ENCODE measurements at regions not wholly inside any gene's neighbourhood (a gene's known extent, or its start where the extent isn't known, plus 50 kb on each side); places are given as distances from the start of the nearest gene placed in this dataset.

DNA sequence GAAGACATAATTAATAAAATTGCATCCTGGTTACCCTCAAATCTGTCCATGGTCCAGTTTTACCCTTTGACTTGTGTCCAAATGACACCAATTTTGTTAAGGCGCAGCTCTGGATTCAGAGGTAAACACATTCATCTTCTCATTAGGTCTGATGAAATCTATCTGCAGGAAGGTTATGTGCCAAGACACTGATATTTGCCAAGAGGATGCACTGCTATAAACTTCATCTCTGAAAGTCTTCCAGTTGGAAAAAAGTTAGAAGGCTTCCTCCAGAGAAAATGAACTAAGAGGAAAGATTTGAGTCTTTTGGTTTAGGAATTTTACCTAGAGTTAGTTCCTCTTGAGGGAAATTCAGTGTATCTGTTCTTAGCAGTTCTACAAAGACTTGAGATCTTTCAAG lies 717.8 kb downstream of the DTWD2 start:
- Mint-ChIP-seq H3K9me3 (peaks cover 16% of the 10 kb centered on the region), H3K27ac (no peak overlapping the region), H3K36me3 (ENCODE audit: low read depth) (no peaks in the 10 kb centered on the region), H3K27me3 (ENCODE audit: insufficient read depth) (no peaks in the 10 kb centered on the region; the same call in 1 of the 2 replicates), H3K4me1 (ENCODE audit: low read depth) (no peaks in the 10 kb centered on the region), H3K4me3 (no peak overlapping the region)
- no peak for DNase-seq
- TF ChIP-seq, protein P1, sequence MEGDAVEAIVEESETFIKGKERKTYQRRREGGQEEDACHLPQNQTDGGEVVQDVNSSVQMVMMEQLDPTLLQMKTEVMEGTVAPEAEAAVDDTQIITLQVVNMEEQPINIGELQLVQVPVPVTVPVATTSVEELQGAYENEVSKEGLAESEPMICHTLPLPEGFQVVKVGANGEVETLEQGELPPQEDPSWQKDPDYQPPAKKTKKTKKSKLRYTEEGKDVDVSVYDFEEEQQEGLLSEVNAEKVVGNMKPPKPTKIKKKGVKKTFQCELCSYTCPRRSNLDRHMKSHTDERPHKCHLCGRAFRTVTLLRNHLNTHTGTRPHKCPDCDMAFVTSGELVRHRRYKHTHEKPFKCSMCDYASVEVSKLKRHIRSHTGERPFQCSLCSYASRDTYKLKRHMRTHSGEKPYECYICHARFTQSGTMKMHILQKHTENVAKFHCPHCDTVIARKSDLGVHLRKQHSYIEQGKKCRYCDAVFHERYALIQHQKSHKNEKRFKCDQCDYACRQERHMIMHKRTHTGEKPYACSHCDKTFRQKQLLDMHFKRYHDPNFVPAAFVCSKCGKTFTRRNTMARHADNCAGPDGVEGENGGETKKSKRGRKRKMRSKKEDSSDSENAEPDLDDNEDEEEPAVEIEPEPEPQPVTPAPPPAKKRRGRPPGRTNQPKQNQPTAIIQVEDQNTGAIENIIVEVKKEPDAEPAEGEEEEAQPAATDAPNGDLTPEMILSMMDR (IDR thresholded peaks at IDR 0.05) = no peak

DNA sequence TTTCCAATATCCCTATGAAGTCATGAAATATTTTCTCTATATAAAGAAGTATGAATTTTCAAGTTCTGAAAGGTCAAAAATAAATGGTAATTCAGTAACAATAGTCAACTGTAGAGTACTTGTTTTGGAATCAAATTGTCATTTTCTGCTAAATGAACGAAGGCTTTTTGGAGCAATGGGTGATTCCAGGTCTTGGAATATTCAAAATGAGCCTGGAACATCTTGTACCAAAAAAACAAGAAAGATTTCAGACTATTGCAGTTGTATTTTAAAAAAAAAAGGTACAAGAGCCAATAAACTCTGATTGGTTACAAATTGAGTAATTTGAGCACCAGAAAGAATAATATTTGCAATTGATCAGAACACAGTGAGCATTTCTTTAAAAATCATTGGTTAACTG lies 730.1 kb downstream of the DTWD2 start:
- no peak for DNase-seq
- TF ChIP-seq, protein P1 (IDR thresholded peaks at IDR 0.05) = no peak
- Mint-ChIP-seq H3K36me3 (ENCODE audit: low read depth) (no peaks in the 10 kb centered on the region), H3K27me3 (ENCODE audit: insufficient read depth) (no peaks in the 10 kb centered on the region; the same call in 1 of the 2 replicates), H3K4me1 (ENCODE audit: low read depth) (no peaks in the 10 kb centered on the region), H3K9me3 (peaks cover 7% of the 10 kb centered on the region), H3K27ac (no peak overlapping the region), H3K4me3 (no peak overlapping the region)

DNA sequence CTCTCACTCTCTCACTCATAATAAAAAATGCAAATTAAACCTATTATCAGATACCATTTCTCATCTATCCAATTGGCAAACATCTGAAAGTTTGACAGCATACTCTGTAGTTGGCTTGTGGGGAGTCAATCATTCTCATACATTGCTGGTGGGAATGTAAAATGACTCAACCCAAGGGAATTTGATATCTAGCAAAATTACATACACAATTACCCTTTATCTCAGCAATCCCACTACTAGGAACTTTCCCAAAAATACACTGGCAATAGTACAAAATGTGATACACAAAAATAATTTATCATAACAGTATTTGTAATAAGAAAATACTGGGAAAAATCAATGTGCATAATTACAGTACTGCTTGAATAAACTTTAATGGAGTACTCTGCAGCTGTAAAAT lies 731.3 kb downstream of the DTWD2 start:
- no peak overlapping the region for H3K27ac Mint-ChIP-seq
- no peaks in the 10 kb centered on the region for H3K36me3 Mint-ChIP-seq (ENCODE audit: low read depth)
- H3K4me1 Mint-ChIP-seq (ENCODE audit: low read depth) = no peaks in the 10 kb centered on the region
- DNase-seq = no peak
- H3K27me3 Mint-ChIP-seq (ENCODE audit: insufficient read depth) = no peaks in the 10 kb centered on the region; the same call in 1 of the 2 replicates
- TF ChIP-seq, protein P1 (IDR thresholded peaks at IDR 0.05) = no peak
- H3K9me3 Mint-ChIP-seq = no peaks in the 10 kb centered on the region; the same call in none of the 2 replicates
- no peak overlapping the region for H3K4me3 Mint-ChIP-seq

DNA sequence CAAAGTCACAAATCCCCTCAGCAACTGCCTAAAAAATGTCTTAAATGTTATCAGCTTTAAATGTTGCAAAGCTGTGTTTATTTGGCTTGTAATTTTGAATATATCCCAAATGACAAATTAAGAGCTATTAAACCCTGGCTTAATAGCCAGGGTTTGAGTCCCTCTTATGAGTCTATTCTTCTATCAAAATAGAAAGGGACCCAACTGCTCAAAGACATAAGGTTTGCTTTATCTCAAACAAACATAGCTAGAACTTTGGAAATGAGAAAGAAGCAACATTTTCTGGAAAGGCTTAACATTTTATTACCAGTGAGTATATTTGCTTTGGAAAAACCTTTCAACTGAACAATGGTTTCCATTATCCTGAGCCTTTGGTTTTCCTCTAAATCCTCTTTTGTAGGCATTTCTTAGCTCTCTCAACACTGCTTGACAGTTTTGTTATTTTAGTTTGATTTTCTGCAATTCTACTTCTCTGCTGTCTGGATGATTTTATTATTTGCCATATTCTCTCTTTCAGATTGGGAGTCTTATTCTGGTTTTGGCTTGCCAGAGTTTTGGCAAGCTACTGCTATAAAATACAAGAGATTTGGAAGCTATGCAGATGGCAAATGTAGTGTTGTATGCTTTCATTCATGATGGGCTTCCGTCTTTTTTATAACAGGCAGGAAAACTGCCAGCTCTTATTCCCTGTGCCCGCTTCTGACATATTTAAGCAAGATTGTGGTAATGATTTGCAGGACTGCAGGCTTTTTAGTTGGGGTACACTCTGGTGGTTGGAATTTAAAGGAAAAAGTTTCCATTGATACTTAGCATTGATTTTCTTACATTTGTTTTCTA lies 734.9 kb downstream of the DTWD2 start:
- Mint-ChIP-seq H3K27me3 (ENCODE audit: insufficient read depth) (no peaks in the 10 kb centered on the region; the same call in 1 of the 2 replicates), H3K36me3 (ENCODE audit: low read depth) (peaks cover 3% of the 10 kb centered on the region; the same call in 1 of the 2 replicates), H3K4me3 (no peak overlapping the region), H3K27ac (no peak overlapping the region), H3K9me3 (peaks cover 31% of the 10 kb centered on the region), H3K4me1 (ENCODE audit: low read depth) (no peaks in the 10 kb centered on the region)
- DNase-seq = no peak
- TF ChIP-seq, protein P1 (IDR thresholded peaks at IDR 0.05) = no peak

DNA sequence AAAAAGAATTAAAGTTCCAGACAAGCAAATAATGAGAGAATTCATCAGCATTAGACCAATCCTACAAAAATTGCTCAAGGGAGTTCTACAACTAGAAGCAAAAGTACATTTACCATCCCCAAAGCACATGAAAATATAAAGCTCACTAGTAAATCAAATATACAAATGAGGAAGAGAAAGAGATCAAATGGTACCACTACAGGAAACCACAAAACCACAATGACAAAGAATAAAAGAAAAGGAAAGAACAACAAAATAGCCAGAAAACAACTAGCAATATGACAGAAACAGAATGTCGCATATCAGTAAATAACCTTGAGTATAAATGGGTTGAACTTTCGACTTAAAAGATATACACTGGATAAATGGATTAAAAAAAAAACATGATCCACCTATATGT lies 739.0 kb downstream of the DTWD2 start:
- Mint-ChIP-seq H3K4me1 (ENCODE audit: low read depth) (no peaks in the 10 kb centered on the region), H3K27me3 (ENCODE audit: insufficient read depth) (no peaks in the 10 kb centered on the region; the same call in 1 of the 2 replicates), H3K36me3 (ENCODE audit: low read depth) (peaks cover 3% of the 10 kb centered on the region), H3K27ac (no peak overlapping the region), H3K4me3 (no peak overlapping the region), H3K9me3 (peaks cover 40% of the 10 kb centered on the region)
- DNase-seq = no peak
- TF ChIP-seq, protein P1 (IDR thresholded peaks at IDR 0.05) = no peak

Measured in HFFc6 (cell line).